GM19468 (cell line): ENCODE measurements at regions not wholly inside any gene's neighbourhood (a gene's known extent, or its start where the extent isn't known, plus 50 kb on each side); places are given as distances from the start of the nearest gene placed in this dataset.
"Not testable (repeated sequence)": the region's sequence is repeated elsewhere in the genome, so short reads cannot be mapped to it uniquely, and the experiment has no call there.

ENCODE experiments used
- ATAC-seq: cut with Tn5 transposase; IDR thresholded peaks from one replicate; pipeline ENCODE4 v1.9.1; 2021; ENCODE audit warnings: mild to moderate bottlenecking, moderate library complexity, moderate number of reproducible peaks; ENCODE audit not compliant: unreplicated experiment; ENCODE audit errors: extremely low read depth

DNA sequence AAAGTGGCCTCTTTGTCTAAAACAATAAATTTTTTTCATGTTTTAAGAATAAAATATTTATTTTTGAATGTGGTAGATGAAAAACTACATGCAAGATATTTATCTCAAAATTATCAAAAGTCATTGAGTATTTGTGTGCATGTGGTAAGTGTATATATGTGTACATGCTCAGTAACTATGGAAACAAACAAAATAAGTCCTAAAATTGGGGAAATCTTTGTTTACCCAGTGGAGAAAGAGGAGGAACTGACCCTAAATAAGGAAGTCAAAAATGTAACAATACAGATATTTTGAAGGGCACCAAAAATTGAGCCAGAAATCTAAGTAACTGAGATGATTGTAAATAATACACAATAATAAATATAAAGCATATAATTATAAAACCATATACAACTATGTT, 639.2 kb downstream of the MAFB start:
- no peak for ATAC-seq

GRCh38 chr20:40046703-40047102, 642.3 kb downstream of the MAFB start:
- ATAC-seq: no peak

DNA sequence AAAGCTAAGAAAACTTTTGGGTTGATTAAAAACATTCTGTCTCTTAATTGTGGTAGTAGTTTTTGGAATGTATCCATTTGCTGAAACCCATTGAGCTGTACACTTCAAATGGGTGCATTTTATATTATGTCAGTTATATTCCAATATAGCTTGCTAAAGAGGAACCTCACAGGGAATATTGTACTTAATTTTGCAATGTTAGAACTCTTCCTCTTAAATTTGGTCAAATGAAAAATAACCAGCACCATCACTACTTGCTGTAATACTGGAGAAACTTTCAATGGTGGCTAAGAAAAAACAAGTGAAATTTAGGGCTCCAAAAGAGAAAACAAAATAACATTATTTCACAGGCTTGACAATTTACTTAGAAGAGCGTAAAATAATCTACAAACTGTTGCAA, 651.5 kb downstream of the MAFB start:
- no peak for ATAC-seq

DNA sequence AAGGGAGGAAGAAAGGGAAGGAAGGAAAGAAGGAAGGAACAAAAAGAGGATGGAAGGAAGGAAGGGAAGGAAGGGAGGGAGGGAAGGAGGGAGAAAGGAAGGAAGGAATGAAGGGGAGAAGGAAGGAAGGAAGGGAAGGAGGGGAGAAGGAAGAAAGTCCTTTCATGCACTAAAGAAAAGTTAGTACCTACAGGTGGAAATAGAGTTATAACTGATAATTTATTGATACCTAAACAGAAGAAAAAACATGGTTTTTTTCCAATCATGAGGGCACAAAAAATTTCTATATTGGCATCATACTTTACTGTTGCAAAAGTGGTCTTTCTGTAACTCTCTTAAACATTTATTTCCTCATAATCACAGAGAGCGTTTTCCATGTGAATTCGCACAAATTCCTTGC, 659.4 kb downstream of the MAFB start:
- ATAC-seq: no peak

- ATAC-seq: no peak
These were observed 669.5 kb downstream of the MAFB start for GRCh38 chr20:40019510-40019909.

- ATAC-seq: no peak
These were observed 671.3 kb downstream of the MAFB start for GRCh38 chr20:40017765-40018164.

- ATAC-seq: no peak
These were observed 672.1 kb downstream of the MAFB start for GRCh38 chr20:40016890-40017289.

GRCh38 chr20:40016392-40016791, 672.6 kb downstream of the MAFB start:
- no peak for ATAC-seq

DNA sequence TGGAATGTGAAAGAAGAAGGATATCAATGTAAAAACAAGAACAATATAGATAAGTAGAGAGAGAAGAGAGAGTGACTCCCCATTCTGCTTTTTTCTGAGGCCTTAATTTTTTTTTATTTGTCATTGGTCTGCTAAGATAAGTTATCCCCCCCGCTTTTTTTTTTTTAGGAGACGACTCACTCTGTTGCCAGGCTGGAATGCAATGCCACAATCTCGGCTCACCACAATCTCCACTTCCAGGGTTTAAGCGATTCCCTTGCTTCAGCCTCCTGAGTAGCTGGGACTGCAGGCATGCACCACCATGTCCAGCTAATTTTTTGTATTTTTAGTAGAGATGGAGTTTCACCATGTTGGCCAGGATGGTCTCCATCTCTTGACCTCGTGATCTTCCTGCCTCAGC, 677.0 kb downstream of the MAFB start:
- not testable (repeated sequence) for ATAC-seq

GRCh38 chr20:40010483-40010882, 678.6 kb downstream of the MAFB start:
- no peak for ATAC-seq

DNA sequence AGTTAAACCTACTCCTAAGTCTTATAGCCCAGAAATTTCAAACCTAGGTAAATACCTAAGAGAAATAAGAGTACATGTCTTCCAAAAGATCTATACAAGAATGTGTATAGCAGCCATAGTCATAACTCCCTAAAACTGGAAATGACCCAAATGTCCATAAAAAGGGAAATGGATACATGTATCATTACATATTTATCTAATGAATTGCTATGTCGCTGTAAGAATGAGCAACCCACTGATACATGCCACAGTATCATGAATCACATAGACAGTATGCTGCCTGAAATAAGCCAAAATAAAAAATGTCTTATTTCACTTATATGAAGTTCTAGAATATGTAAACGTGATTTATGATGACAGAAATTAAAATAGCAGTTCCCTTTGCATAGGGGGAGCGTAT, 679.5 kb downstream of the MAFB start:
- ATAC-seq: no peak

- no peak for ATAC-seq
These were observed 680.9 kb downstream of the MAFB start for GRCh38 chr20:40008177-40008576.

GRCh38 chr20:40006168-40006860, 682.7 kb downstream of the MAFB start:
- ATAC-seq: no peak

DNA sequence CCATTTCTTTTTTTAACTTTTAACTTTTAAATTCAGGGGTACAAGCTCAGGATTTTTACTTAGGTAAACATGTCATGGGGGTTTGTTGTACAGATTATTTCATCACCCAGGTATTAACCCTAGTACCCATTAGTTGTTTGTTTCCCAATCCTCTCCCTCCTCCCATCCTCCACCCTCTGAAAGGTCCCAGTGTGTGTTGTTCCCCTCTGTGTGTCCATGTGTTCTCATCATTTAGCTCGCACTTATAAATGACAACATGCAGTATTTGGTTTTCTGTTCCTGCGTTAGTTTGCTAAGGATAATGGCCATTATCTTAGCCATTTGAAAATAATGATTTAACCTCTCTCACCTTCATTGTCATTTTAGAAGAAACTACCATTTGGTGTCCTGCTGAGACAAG, 684.9 kb downstream of the MAFB start:
- not testable (repeated sequence) for ATAC-seq

DNA sequence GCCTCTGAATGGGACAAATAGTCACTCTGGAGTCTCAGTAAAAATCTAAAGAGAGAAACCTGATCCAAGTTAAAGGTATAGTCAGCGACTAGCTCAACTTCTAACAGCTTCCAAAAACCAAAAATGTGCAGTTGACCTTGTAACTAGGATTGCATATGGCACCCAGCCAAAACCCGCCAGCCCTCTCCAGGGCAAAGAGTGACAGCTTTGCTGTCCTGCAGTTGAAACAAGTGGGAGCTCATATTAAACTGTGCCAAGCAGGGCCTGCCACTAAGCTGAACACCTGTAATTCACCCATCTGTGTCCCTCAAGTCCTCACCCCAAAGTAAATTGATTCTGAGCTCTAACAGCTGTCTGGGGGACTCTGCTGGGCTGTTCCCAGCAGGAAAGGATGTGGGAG, 695.3 kb downstream of the MAFB start:
- no peak for ATAC-seq

- no peak for ATAC-seq
These were observed 698.3 kb downstream of the MAFB start for GRCh38 chr20:39990692-39991091.

GRCh38 chr20:39988991-39989390, 700.0 kb downstream of the MAFB start:
- no peak for ATAC-seq

- no peak for ATAC-seq
These were observed 702.7 kb downstream of the MAFB start for GRCh38 chr20:39986173-39986904.

DNA sequence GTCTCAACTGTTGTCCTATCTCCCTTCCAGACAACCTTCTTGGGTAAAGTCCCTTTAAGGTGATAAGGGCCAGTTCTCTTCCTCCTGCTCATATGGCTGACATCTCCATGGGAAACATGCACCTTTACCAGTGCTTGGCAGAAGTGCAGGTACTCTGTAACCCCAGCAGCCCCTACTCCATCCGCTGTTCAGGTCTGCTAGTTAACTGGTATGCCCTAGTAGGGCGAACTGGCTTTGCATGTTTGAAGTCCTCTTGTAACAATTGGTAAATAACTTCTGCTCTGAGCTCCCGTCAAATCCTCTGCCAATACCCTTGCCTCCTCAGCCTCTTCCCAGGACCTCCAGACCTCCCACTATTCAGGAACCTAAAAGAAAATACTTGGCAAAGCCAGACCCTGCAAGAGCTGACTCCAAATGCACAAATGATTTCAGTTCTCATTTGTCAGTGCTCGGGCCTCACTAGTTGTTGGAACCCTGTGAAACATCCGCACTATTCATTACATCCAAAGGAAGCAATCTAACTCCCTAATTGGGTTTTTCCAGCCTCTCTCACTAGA, 703.7 kb downstream of the MAFB start:
- no peak for ATAC-seq

- ATAC-seq: no peak
These were observed 705.4 kb downstream of the MAFB start for GRCh38 chr20:39983655-39984054.

DNA sequence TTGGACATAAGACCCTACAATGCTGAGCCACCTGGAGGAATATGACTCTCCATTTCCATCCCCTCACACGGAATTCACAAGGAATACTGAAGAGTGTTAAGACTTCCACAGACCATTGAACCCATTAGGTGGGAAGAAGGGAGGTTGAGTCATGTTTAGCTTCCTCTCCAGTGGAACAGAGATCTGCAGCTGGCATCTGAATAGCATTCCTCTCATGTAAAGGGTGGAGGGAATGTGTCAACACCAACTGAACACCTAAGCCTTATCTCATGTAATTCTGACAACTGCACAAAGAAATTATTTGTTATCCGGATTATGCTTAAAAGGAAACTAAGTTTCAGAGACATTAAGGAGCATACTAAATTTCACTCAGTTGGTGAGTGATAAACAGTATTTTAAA, 705.9 kb downstream of the MAFB start:
- ATAC-seq: no peak
